B cell (primary cell): ENCODE measurements at regions not wholly inside any gene's neighbourhood (a gene's known extent, or its start where the extent isn't known, plus 50 kb on each side); places are given as distances from the start of the nearest gene placed in this dataset.

Experiments
- ATAC-seq: fragments of 200-7000 bp; cut with Tn5 transposase; one replicate; pipeline ENCODE4 v1.10.0; 2021; ENCODE audit warnings: low read depth, mild to moderate bottlenecking, moderate number of reproducible peaks, moderate library complexity
- CTCF ChIA-PET: fragments of 350-600 bp; sonication (Branson Sonifier 250); formaldehyde crosslinking; loops from one replicate; lab custom pipeline; 2021; ENCODE audit warnings: antibody characterized with exemption, inconsistent platforms; lab: Charles Lee
- POLR2A ChIA-PET: fragments of 350-600 bp; sonication (Branson Sonifier 250); formaldehyde crosslinking; loops from one replicate; lab custom pipeline; 2021; ENCODE audit warnings: antibody characterized with exemption; lab: Charles Lee
- DNase-seq: peaks from one replicate; pipeline ENCODE4 v3.0.0; 2013
- H2AFZ ChIP-seq: 2 replicates; pipeline ENCODE4 v1.6.1; 2012; ENCODE audit warnings: mild to moderate bottlenecking, low read depth, low read length; ENCODE audit not compliant: insufficient read depth, poor library complexity, severe bottlenecking
- H3K27ac ChIP-seq, 2 donors: 1 replicate in 1 of 2; 2 replicates in 1 of 2; pipeline ENCODE4 v1.5.1; 2012 to 2013; ENCODE audit warnings: low read length in 2 of 2, mild to moderate bottlenecking in 2 of 2, moderate library complexity in 1 of 2
- H3K27me3 ChIP-seq, 4 experiments: fragments of 200-600 bp in 1 of 4; sonication (generic) in 1 of 4; replicated peaks in 1 of 4; 1 replicate in 2 of 4; 2 replicates in 2 of 4; pipeline versions ENCODE4 v1.6.1 to v1.7.0; 2013 to 2016; ENCODE audit warnings: low read length in 3 of 4, mild to moderate bottlenecking in 2 of 4, mixed read lengths in 1 of 4, moderate library complexity in 1 of 4; ENCODE audit not compliant: insufficient read depth in 4 of 4, control insufficient read depth in 3 of 4; ENCODE audit errors: control extremely low read depth in 1 of 4
- H3K36me3 ChIP-seq, 2 experiments: replicated peaks in 1 of 2; 1 replicate in 1 of 2; 2 replicates in 1 of 2; pipeline versions ENCODE4 v1.6.1 to v1.7.1; 2013; ENCODE audit warnings: low read length in 1 of 2; ENCODE audit not compliant: insufficient read depth in 2 of 2, control insufficient read depth in 1 of 2; ENCODE audit errors: control extremely low read depth in 1 of 2, extremely low read depth in 1 of 2
- H3K4me1 ChIP-seq, 2 donors: fragments of 200-600 bp in 1 of 2; sonication (generic) in 1 of 2; 1 replicate in 1 of 2; 2 replicates in 1 of 2; pipeline versions ENCODE4 v1.5.1 to v1.6.1; 2013 to 2017; ENCODE audit warnings: low read length in 2 of 2; ENCODE audit not compliant: control insufficient read depth in 2 of 2, insufficient read depth in 2 of 2
- H3K4me2 ChIP-seq: replicated peaks from 2 replicates; pipeline ENCODE3; 2012; ENCODE audit warnings: mild to moderate bottlenecking, low read depth, low read length; ENCODE audit not compliant: poor library complexity, severe bottlenecking
- H3K4me3 ChIP-seq, 5 experiments: fragments of 200-600 bp in 1 of 5; sonication (generic) in 1 of 5; 1 replicate in 3 of 5; 2 replicates in 2 of 5; pipeline versions ENCODE4 v1.5.1 to v1.7.0; 2011 to 2016; ENCODE audit warnings: low read length in 4 of 5, mild to moderate bottlenecking in 4 of 5, low read depth in 2 of 5, control low read depth in 1 of 5, moderate library complexity in 1 of 5; ENCODE audit not compliant: insufficient read depth in 1 of 5; ENCODE audit errors: control extremely low read depth in 1 of 5, extremely low read depth in 1 of 5
- H3K79me2 ChIP-seq: fragments of 200-600 bp; sonication (generic); one replicate; pipeline ENCODE4 v1.6.0; 2016; ENCODE audit warnings: low read length; ENCODE audit not compliant: control insufficient read depth, insufficient read depth
- H3K9ac ChIP-seq: fragments of 200-600 bp; sonication (generic); 2 replicates; pipeline ENCODE4 v1.6.1; 2017; ENCODE audit warnings: mild to moderate bottlenecking, low read length, moderate library complexity
- H3K9me3 ChIP-seq, 3 donors: one replicate each; pipeline versions ENCODE4 v1.6.1 to v1.7.1; 2013; ENCODE audit warnings: low read length in 2 of 3; ENCODE audit not compliant: control insufficient read depth in 2 of 3, insufficient read depth in 1 of 3; ENCODE audit errors: control extremely low read depth in 1 of 3
- H4K20me1 ChIP-seq: 2 replicates; pipeline ENCODE4 v1.6.0; 2012; ENCODE audit warnings: mild to moderate bottlenecking, low read length; ENCODE audit not compliant: insufficient read depth, control insufficient read depth, poor library complexity, severe bottlenecking
- H3K27ac Mint-ChIP-seq: one replicate; pipeline ENCODE4 v1.8.0; 2021; ENCODE audit warnings: mixed read lengths
- H3K27me3 Mint-ChIP-seq: one replicate; pipeline ENCODE4 v1.8.0; 2021; ENCODE audit warnings: mixed read lengths
- H3K4me1 Mint-ChIP-seq: one replicate; pipeline ENCODE4 v1.8.0; 2021; ENCODE audit warnings: mixed read lengths
- H3K4me3 Mint-ChIP-seq: one replicate; pipeline ENCODE4 v1.8.0; 2021; ENCODE audit warnings: mixed read lengths
- H3K9me3 Mint-ChIP-seq: one replicate; pipeline ENCODE4 v1.8.0; 2022; ENCODE audit warnings: mixed read lengths; ENCODE audit not compliant: insufficient read depth
- CTCF ChIP-seq: fragments of 200-600 bp; IDR thresholded peaks from one replicate; pipeline ENCODE4 v1.8.0; 2022; ENCODE audit warnings: antibody characterized with exemption, mild to moderate bottlenecking
- EZH2 ChIP-seq: IDR thresholded peaks from 2 replicates; pipeline ENCODE4 v1.6.1; 2012; ENCODE audit warnings: borderline replicate concordance, low read depth, mild to moderate bottlenecking, moderate library complexity, low read length; ENCODE audit not compliant: insufficient read depth, poor library complexity, severe bottlenecking
- whole genome bisulfite sequencing: methylation state at CpG from one replicate; pipeline ENCODE4 v1.1.5; 2013; ENCODE audit warnings: missing lambda C conversion rate; ENCODE audit not compliant: insufficient coverage; 5-methylcytosine and 5-hydroxymethylcytosine counted together
- intact Hi-C: fragments of 100-400 bp; cut with micrococcal nuclease; formaldehyde crosslinking; loops from one replicate; pipeline ENCODE4 v1.10.0; 2022

GRCh38 chr10:83140811-83141210, 998.5 kb upstream of the GHITM start:
- no peak for ATAC-seq
- Mint-ChIP-seq H3K27ac (no peak overlapping the region), H3K4me1 (no peaks in the 10 kb centered on the region), H3K9me3 (peaks cover 2% of the 10 kb centered on the region), H3K27me3 (no peaks in the 10 kb centered on the region), H3K4me3 (no peak overlapping the region)
- no peak for DNase-seq
- H2AFZ ChIP-seq, result no peak overlapping the region
- intact Hi-C loops, result no loop called here
- H3K36me3 ChIP-seq, result no peaks in the 10 kb centered on the region
- H3K27ac ChIP-seq, result no peak overlapping the region
- TF ChIP-seq EZH2 (no peak), CTCF (no peak)
- no peaks in the 10 kb centered on the region for H3K9me3 ChIP-seq
- H3K27me3 ChIP-seq, result no peaks in the 10 kb centered on the region
- CTCF ChIA-PET, result no interaction called here
- no peak overlapping the region for H3K4me2 ChIP-seq
- WGBS, result no CpG with 5 or more reads among the region's 1 CpG
- POLR2A ChIA-PET, result no interaction called here
- no peaks in the 10 kb centered on the region for H3K4me1 ChIP-seq
- no peak overlapping the region for H3K4me3 ChIP-seq
- H4K20me1 ChIP-seq, result no peaks in the 10 kb centered on the region
- no peaks in the 10 kb centered on the region for H3K79me2 ChIP-seq
- no peak overlapping the region for H3K9ac ChIP-seq

- H3K27me3 ChIP-seq, result no peaks in the 10 kb centered on the region
- Mint-ChIP-seq H3K4me3 (no peak overlapping the region), H3K27ac (no peak overlapping the region), H3K4me1 (no peaks in the 10 kb centered on the region), H3K9me3 (peaks cover 2% of the 10 kb centered on the region), H3K27me3 (no peaks in the 10 kb centered on the region)
- H4K20me1 ChIP-seq, result no peaks in the 10 kb centered on the region
- DNase-seq (no peak), ATAC-seq (no peak)
- TF ChIP-seq CTCF (no peak), EZH2 (no peak)
- ChIA-PET POLR2A (no interaction called here), CTCF (no interaction called here)
- H3K9ac ChIP-seq, result no peak overlapping the region
- H3K9me3 ChIP-seq, result no peaks in the 10 kb centered on the region
- no peaks in the 10 kb centered on the region for H3K79me2 ChIP-seq
- H3K4me3 ChIP-seq, result no peak overlapping the region
- H3K4me1 ChIP-seq, result no peaks in the 10 kb centered on the region
- intact Hi-C loops, result no loop called here
- H3K27ac ChIP-seq, result no peak overlapping the region
- no peak overlapping the region for H3K4me2 ChIP-seq
- H3K36me3 ChIP-seq, result no peaks in the 10 kb centered on the region
- no CpG with 5 or more reads among the region's 3 CpGs for WGBS
- no peak overlapping the region for H2AFZ ChIP-seq
These were observed 997.2 kb upstream of the GHITM start for GRCh38 chr10:83142074-83142563.
